NCI-H510A treated with DMSO at 0.1 percent for 48 hours (cell line): ENCODE measurements at regions not wholly inside any gene's neighbourhood (a gene's known extent, or its start where the extent isn't known, plus 50 kb on each side); places are given as distances from the start of the nearest gene placed in this dataset.
"Not testable (repeated sequence)": the region's sequence is repeated elsewhere in the genome, so short reads cannot be mapped to it uniquely, and the experiment has no call there.

Experiments
- DNase-seq: peaks from one replicate; lab custom pipeline; 2025; lab: John Stamatoyannopoulos, UW

DNA sequence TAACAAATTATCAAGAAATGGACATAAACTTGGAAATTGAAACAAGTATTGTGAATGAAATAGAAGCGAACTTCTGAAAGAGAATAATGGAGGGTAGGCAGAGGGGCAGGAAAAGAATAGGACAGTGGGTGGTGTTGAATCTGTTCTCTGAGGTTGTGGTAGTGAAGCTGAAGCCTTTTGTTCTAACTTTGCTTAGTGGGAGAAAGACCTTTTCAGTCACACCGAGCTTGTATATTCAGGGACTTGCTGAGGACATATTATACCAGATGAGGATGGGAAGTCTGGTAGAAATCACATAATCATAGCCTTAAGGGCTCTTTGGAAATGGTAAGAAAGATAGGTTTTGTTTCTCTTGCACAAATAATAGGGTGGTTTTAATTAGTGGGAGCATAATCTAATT lies 115.4 kb upstream of the NDST4 start:
- no peak for DNase-seq

- no peak for DNase-seq
These were observed 108.6 kb upstream of the NDST4 start for GRCh38 chr4:115222061-115222460.

- peak; percentile 57 for DNase-seq
These were observed 106.4 kb upstream of the NDST4 start for GRCh38 chr4:115219862-115220261.

DNA sequence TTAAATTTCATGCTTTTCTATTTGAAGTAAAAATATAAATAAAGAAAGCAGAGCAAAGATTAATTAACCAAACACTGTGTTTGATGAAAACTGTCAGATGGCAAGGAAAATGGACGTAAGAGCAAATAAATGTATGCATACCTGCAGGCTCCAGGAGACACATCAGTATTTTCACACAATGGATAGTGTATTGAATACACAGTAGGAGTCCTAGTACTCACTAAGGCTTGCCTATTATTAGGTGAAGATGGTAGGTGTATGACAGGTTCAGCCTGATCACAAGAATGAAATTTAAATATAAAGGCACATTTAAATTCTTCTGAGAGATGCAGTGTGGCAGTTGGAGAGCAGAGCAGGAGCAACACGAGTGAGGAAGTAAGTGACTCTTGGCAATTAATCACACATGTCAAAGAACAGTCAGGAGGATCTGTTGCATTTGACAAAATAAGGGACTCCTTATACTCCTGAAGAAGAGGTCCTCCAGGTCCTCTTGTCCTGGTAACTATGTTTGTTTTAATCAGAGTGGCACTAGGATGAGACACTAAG lies 106.0 kb upstream of the NDST4 start:
- peak; percentile 57 for DNase-seq

DNA sequence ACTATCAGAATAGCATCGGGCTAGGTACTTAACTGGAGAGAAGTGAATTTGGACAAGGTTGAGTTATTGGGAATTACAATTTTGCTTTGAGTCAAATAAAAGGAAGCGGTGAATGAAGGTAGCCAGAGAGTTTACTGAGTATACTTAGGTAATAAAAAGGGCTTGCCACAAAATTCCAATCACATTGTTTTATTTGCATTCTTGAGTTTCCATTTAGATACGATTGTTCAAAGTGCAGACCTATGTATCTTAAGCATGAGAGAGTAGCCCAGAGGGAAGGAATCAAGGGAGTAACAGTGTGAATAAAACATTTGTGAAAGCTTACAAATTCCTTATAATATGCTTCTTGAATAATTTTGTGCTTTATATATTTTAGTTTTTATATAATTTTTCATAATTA lies 102.5 kb upstream of the NDST4 start:
- no peak for DNase-seq

GRCh38 chr4:115213716-115214115 lies 100.3 kb upstream of the NDST4 start:
- no peak for DNase-seq

- no peak for DNase-seq
These were observed 87.6 kb upstream of the NDST4 start for GRCh38 chr4:115201042-115201330.

- DNase-seq: not testable (repeated sequence)
These were observed 87.0 kb upstream of the NDST4 start for GRCh38 chr4:115200201-115201041.

DNA sequence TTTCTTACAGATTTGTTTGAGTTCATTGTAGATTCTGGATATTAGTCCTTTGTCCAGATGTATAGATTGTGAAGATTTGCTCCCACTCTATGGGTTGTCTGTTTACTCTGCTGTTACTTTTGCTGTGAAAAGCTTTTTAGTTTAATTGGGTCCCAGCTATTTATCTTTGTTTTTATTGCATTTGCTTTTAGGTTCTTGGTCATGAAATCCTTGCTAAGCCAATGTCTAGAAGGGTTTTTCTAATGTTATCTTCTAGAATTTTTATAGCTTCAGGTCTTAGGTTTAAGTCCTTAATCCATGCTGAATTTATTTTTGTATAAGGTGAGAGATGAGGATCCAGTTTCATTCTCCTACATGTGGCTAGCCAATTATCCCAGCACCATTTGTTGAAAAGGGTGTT lies 81.2 kb upstream of the NDST4 start:
- DNase-seq: not testable (repeated sequence)

- DNase-seq: no peak
These were observed 77.1 kb upstream of the NDST4 start for GRCh38 chr4:115190529-115190928.

DNA sequence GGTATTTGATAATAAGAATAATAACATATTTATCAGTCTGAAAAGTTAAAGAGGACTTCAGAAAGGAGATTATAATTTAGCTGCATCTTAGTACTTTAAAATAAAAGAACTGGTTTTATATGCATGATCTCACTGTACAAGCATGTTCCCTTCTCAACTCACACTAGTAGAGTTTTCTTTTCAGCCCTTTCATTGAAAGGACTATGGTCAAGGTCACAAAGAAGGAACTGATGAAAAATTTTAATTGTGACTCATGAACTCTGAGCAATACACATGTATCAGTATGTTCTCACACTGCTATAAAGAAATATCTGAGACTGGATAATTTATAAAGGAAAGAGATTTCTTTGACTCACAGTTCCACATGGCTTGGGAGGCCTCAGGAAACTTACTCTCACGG lies 73.7 kb upstream of the NDST4 start:
- no peak for DNase-seq

DNA sequence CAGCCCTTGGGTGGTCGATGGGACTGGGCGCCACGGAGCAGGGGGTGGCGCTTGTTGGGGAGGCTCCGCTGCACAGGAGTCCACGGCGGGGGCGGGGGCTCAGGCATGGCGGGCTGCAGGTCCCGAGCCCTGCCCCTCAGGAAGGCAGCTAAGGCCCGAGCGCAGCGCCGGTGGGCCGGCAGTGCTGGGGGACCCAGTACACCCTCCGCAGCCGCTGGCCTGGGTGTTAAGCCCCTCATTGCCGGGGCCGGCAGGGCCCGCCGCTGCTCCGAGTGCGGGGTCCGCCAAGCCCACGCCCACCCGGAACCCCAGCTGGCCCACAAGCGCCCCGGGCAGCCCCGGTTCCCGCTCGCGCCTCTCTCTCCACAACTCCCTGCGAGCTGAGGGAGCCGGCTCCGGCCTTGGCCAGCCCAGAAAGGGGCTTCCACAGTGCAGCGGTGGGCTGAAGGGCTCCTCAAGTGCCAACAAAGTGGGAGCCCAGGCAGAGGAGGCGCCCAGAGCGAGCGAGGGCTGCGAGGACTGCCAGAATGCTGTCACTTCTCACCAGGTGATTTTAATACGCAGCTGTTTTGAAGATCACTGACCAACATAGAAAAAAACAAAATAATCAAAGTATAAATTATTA lies 66.1 kb upstream of the NDST4 start:
- DNase-seq: not testable (repeated sequence)

DNA sequence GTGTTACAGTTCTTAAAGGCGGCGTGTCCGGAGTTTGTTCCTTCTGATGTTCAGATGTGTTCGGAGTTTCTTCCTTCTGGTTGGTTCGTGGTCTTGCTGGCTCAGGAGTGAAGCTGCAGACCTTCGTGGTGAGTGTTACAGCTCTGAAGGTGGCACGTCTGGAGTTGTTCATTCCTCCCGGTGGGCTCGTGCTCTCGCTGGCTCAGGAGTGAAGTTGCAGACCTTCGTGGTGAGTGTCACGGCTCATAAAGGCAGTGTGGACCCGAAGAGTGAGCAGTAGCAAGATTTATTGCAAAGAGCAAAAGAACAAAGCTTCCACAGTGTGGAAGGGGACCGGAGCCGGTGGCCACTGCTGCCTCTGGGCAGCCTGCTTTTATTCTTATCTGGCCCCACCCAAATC lies 65.3 kb upstream of the NDST4 start:
- not testable (repeated sequence) for DNase-seq

- DNase-seq: no peak
These were observed 57.8 kb upstream of the NDST4 start for GRCh38 chr4:115171220-115171619.

DNA sequence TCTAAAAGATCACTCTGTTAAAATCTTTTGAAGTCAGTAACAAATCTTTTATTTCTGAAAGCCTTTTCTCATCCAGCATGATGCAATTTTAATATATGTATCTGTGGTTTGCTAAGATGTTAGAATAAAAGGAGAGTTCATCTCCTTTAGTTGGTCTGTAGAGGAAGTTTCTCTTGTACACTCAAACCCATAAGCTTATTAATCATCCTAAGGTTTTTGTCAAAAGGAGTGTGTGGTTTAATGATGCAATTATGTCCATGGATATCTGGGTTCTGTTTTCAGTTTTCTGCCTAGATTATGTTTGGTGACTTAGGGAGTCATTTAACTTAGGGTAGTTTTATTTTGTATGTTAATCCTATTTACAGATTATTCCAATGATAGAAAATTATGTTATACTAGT lies 52.1 kb upstream of the NDST4 start:
- DNase-seq: no peak
